Chondrocyte (in vitro differentiated cells): ENCODE measurements at regions not wholly inside any gene's neighbourhood (a gene's known extent, or its start where the extent isn't known, plus 50 kb on each side); places are given as distances from the start of the nearest gene placed in this dataset.
"Not testable (repeated sequence)": the region's sequence is repeated elsewhere in the genome, so short reads cannot be mapped to it uniquely, and the experiment has no call there.

Experiments used
- DNase-seq: peaks from one replicate; pipeline ENCODE4 v3.0.0; 2021; ENCODE audit warnings: mixed read lengths, low spot score
- H3K27ac Mint-ChIP-seq: one replicate; pipeline ENCODE4 v1.8.0; 2021; ENCODE audit warnings: mild to moderate bottlenecking, moderate library complexity, mixed read lengths; ENCODE audit not compliant: unreplicated experiment
- H3K27me3 Mint-ChIP-seq: 2 replicates; pipeline ENCODE4 v1.8.0; 2021; ENCODE audit warnings: low read depth, mixed read lengths
- H3K36me3 Mint-ChIP-seq: 2 replicates; pipeline ENCODE4 v1.8.0; 2021; ENCODE audit warnings: low read depth, mixed read lengths
- H3K4me1 Mint-ChIP-seq: 2 replicates; pipeline ENCODE4 v1.8.0; 2021; ENCODE audit warnings: low read depth, mild to moderate bottlenecking, mixed read lengths
- H3K4me3 Mint-ChIP-seq: one replicate; pipeline ENCODE4 v1.8.0; 2021; ENCODE audit warnings: mild to moderate bottlenecking, moderate library complexity, mixed read lengths; ENCODE audit not compliant: unreplicated experiment
- H3K9me3 Mint-ChIP-seq: 2 replicates; pipeline ENCODE4 v1.8.0; 2021; ENCODE audit warnings: low read depth, mixed read lengths
- TF ChIP-seq, protein P1 (sequence below): fragments of 200-600 bp; sonication (generic); IDR thresholded peaks from 2 replicates; pipeline ENCODE4 v1.5.0; 2021; ENCODE audit warnings: antibody characterized with exemption, mild to moderate bottlenecking, moderate library complexity

DNA sequence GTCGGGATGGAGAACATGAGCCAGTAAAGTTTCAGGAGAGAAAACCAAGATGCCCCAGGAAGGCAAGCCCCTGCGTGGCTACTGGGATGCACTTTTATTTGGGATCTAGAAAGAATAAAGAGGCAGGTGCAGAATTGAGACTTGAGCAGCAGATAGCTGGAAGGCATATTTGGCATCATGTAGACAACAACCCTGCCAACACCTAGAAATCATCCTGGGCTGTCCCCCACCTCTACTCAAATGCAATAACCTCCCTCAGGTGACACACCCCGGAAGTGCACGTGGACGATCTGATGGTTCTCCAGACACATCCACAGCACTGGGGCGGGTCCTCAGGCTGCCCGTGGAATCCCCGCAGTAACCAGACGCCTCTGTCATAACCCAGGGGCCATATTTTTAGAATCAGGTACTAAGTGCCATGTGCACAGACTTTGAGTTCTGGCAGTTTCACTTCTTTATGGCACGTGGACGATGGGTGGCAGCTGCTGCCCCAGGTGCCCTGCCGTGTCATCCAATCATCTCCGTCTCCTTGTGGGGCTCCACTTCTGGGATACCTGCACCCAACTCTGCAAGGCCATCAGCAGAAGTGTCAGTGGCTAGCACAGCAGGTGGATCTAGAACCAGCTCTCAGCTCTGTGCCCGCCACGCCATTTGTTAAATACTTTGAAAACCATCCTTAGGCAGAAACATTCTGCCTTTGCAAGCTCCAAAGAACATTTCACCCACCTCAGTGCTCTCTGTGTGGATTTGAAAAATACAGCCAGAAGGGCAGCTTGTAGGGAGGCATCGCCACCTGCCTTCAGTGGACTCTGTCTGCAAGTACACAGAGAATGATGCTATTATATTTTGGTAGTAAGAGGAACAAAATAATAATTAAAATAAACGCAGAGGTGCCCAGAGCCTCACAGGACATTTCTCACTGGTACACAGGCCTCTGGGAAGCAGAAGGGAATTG, 771.7 kb upstream of the TMEM132C start:
- Mint-ChIP-seq H3K4me3 (no peak overlapping the region), H3K27me3 (peaks cover 2% of the 10 kb centered on the region), H3K4me1 (no peaks in the 10 kb centered on the region), H3K9me3 (peaks cover 6% of the 10 kb centered on the region), H3K36me3 (no peaks in the 10 kb centered on the region), H3K27ac (no peak overlapping the region)
- TF ChIP-seq, protein P1, sequence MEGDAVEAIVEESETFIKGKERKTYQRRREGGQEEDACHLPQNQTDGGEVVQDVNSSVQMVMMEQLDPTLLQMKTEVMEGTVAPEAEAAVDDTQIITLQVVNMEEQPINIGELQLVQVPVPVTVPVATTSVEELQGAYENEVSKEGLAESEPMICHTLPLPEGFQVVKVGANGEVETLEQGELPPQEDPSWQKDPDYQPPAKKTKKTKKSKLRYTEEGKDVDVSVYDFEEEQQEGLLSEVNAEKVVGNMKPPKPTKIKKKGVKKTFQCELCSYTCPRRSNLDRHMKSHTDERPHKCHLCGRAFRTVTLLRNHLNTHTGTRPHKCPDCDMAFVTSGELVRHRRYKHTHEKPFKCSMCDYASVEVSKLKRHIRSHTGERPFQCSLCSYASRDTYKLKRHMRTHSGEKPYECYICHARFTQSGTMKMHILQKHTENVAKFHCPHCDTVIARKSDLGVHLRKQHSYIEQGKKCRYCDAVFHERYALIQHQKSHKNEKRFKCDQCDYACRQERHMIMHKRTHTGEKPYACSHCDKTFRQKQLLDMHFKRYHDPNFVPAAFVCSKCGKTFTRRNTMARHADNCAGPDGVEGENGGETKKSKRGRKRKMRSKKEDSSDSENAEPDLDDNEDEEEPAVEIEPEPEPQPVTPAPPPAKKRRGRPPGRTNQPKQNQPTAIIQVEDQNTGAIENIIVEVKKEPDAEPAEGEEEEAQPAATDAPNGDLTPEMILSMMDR, result no peak
- DNase-seq, result no peak

DNA sequence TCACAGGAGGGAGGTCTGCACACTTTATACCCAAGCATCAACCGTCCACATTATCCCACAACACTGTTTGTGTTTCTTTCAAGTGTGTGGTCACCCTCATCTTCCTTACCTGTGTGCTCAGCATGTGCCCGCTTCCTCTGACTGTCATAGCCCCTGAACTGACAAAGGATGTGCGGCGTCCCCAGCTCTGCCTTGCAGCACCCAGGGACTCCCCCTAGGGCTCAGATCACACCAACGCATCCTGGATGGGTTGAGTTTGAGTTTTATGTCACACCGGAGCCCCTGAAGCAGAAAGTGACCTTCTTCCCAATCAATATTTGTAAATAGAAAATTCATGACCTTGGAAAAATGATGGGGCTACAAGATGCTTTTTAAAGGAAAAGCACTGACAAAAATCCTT, 770.7 kb upstream of the TMEM132C start:
- TF ChIP-seq, protein P1, result peak; percentile 20
- Mint-ChIP-seq H3K27ac (no peak overlapping the region), H3K4me1 (no peaks in the 10 kb centered on the region), H3K36me3 (no peaks in the 10 kb centered on the region), H3K9me3 (peaks cover 6% of the 10 kb centered on the region), H3K27me3 (peaks cover 2% of the 10 kb centered on the region), H3K4me3 (no peak overlapping the region)
- no peak for DNase-seq

DNA sequence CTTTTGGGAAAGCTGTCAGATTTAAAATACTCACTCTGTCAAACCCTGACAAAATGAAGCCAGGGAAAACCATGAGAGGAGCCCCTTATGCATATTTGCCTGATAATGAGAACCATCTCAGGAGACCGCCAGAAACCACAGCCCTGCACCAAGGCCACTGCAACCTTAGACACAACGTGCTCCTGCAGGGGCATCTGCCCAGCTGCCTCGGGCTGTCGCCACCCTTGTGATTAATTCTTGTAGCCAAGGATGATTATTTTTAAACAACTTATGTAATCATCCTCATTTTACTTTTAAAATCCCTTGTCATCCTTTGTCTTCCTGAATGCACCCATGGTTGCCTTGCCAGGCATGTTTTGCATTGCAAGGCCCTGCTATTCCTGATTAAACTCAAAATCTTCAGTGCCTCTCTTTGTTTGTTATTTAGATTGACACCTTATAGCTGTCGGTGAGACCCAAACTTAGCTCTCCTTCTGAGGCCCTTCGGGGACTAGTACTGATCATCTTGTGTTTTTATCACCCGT, 766.4 kb upstream of the TMEM132C start:
- DNase-seq, result no peak
- no peaks in the 10 kb centered on the region for H3K27me3 Mint-ChIP-seq
- no peaks in the 10 kb centered on the region for H3K36me3 Mint-ChIP-seq
- no peak overlapping the region for H3K4me3 Mint-ChIP-seq
- TF ChIP-seq, protein P1, result no peak
- no peak overlapping the region for H3K27ac Mint-ChIP-seq
- H3K4me1 Mint-ChIP-seq, result no peaks in the 10 kb centered on the region
- H3K9me3 Mint-ChIP-seq, result no peaks in the 10 kb centered on the region

DNA sequence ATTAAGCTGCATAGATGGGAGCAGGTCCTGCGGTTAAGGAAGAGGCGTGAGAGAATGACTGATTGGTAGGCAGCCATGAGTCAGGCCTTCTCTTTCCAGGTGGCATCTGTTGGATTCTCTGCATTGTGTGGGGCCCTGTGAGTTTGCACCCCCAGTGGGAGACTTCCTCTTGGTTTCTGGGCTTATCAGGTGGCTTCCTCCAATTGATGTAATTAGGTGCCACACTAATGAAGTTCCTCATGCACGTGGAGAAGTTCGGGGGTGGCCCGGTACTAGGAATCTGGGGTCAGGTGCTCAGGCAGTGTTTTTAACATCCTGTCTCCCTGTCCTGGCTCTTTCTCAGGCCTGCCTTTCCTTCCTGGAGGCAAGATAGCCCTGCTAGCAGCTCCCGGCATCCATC, 765.1 kb upstream of the TMEM132C start:
- no peaks in the 10 kb centered on the region for H3K27me3 Mint-ChIP-seq
- no peaks in the 10 kb centered on the region for H3K36me3 Mint-ChIP-seq
- no peak overlapping the region for H3K27ac Mint-ChIP-seq
- H3K9me3 Mint-ChIP-seq, result no peaks in the 10 kb centered on the region
- TF ChIP-seq, protein P1, result no peak
- DNase-seq, result no peak
- H3K4me1 Mint-ChIP-seq, result peaks cover 7% of the 10 kb centered on the region
- H3K4me3 Mint-ChIP-seq, result no peak overlapping the region

DNA sequence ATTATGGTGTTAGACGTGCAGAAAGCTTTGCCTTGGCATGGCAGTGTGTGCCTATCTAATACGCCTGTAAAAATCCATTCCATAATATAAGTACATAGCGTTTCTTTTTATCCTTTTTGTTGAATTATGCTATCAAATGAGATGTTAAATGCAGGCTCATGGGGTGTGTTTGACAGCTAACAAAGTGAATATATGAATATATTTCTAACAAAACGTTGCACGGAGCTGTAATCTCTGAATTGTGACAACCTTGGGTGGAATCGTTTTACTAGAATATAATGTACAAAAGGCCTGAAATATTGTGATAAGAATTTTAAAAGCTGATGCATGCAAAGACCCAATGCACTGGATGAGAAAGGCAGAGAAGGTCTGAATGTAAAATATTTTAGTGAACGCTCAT, 763.7 kb upstream of the TMEM132C start:
- Mint-ChIP-seq H3K36me3 (no peaks in the 10 kb centered on the region), H3K27ac (no peak overlapping the region), H3K4me3 (no peak overlapping the region), H3K9me3 (no peaks in the 10 kb centered on the region), H3K4me1 (peaks cover 7% of the 10 kb centered on the region), H3K27me3 (no peaks in the 10 kb centered on the region)
- TF ChIP-seq, protein P1, result no peak
- DNase-seq, result no peak

DNA sequence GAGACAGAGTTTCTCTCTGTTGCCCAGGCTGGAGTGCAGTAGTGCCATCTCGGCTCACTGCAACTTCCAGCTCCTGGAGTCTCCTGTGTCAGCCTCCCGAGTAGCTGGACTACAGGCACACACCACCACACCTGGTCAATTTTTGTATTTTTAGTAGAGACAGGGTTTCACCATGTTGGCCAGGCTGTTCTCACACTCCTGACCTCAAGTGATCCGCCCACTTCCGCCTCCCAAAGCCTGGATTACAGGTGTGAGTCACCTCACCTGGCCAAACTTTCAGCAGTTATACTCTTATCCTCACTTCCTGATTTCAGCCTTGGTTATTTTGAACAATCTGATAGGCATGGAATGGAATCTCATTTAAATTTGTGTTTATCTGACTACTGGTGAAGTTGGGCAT, 763.0 kb upstream of the TMEM132C start:
- not testable (repeated sequence) for H3K27ac Mint-ChIP-seq, H3K4me3 Mint-ChIP-seq, DNase-seq, H3K9me3 Mint-ChIP-seq, H3K36me3 Mint-ChIP-seq, H3K27me3 Mint-ChIP-seq
- H3K4me1 Mint-ChIP-seq, result peaks cover 11% of the 10 kb centered on the region
